AG10803 (cell line): ENCODE measurements at regions not wholly inside any gene's neighbourhood (a gene's known extent, or its start where the extent isn't known, plus 50 kb on each side); places are given as distances from the start of the nearest gene placed in this dataset.
A peak's percentile ranks its signal among the peaks of the same experiment; 100 is the strongest.

Experiments used
- DNase-seq: peaks from one replicate; pipeline ENCODE4 v3.0.0; 2010; ENCODE audit warnings: low read depth
- H3K4me3 ChIP-seq: 2 replicates; pipeline ENCODE4 v1.5.1; 2011; ENCODE audit warnings: mild to moderate bottlenecking, low read length, control low read depth
- TF ChIP-seq, protein P1 (sequence below): conservative IDR thresholded peaks from 2 replicates; pipeline ENCODE4 v1.5.1; 2011; ENCODE audit warnings: mild to moderate bottlenecking, low read length, control low read depth, inconsistent platforms

DNA sequence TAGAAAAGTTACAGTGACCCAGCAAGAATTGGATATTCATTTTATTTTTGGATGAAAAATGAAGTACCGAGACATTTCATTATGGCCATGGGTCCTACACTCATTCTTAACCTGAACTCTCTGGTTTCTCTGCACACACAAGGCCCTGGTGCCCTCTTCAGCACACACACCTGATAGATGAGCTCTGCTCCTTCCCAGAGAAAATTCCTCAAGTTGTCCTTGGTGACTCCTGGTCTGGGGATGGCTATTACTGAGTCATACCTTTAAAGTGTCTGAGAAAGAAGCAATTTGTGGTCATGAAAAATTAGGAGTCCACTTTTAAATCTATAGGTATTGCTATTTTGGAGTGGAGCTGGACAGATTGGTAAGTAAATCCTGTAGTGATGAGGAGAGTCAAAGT lies 311.5 kb downstream of the CDH2 start:
- TF ChIP-seq, protein P1, sequence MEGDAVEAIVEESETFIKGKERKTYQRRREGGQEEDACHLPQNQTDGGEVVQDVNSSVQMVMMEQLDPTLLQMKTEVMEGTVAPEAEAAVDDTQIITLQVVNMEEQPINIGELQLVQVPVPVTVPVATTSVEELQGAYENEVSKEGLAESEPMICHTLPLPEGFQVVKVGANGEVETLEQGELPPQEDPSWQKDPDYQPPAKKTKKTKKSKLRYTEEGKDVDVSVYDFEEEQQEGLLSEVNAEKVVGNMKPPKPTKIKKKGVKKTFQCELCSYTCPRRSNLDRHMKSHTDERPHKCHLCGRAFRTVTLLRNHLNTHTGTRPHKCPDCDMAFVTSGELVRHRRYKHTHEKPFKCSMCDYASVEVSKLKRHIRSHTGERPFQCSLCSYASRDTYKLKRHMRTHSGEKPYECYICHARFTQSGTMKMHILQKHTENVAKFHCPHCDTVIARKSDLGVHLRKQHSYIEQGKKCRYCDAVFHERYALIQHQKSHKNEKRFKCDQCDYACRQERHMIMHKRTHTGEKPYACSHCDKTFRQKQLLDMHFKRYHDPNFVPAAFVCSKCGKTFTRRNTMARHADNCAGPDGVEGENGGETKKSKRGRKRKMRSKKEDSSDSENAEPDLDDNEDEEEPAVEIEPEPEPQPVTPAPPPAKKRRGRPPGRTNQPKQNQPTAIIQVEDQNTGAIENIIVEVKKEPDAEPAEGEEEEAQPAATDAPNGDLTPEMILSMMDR: no peak
- DNase-seq: no peak
- no peak overlapping the region for H3K4me3 ChIP-seq

DNA sequence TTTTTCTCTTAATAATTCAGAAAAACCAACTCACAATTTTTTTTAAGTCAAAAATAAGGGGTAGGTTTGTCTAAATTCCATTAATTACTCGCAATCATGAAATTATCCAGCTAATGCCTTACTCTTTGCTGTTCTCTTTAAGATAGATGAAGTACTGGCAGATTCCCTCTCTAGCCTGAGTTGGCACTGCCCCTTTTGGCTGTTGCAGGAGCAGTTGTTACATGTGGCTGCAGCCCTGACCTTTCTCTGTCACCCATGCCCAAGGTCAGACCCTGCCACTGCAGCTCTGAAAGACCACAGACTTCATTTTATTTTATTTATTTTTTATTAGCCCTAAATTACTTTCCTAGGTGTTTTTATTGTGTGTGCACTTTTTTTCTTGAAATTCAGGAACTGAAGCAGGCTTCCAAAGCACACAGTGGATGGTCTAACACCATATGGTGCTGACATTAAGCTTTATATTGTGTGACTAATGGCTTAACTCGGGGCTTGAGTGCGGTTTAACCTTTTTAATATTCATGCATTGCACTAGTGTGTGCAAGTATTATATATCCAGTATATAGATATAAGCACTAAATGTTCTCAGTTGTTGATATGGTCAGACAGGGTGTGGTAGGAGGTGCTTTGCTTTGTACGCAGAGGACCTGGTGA lies 313.0 kb downstream of the CDH2 start:
- H3K4me3 ChIP-seq: no peak overlapping the region
- no peak for DNase-seq
- TF ChIP-seq, protein P1: no peak

DNA sequence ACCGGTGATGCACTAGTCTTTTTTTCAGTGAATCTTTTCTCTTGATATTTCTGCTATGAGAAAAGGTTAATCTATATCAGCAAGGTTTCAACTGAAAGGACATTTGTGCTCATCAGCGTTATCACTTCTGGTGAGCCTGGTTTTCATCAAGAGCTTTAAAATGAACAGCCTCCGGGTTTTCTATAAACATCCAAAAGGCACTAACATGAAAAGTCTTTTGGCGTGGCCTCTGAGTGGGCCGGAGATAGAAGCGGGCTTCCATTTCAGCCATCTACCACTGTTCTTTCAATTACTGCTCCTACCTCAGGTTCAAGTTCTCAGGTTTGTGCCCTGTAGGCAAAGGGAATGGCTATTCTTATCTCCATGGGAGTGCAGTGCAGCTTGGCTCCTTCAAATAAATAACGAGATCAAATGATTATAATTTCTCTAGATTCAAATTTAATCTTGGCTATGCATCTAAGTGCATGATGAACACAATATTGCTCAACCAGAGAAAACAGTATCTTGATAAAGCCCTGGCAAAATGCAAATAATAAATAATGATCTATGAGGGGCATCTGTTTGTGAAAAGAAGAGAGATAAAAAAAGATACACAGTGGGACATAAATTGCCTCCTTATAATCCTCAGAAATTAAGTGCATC lies 314.8 kb downstream of the CDH2 start:
- DNase-seq: no peak
- H3K4me3 ChIP-seq: no peak overlapping the region
- TF ChIP-seq, protein P1: no peak

DNA sequence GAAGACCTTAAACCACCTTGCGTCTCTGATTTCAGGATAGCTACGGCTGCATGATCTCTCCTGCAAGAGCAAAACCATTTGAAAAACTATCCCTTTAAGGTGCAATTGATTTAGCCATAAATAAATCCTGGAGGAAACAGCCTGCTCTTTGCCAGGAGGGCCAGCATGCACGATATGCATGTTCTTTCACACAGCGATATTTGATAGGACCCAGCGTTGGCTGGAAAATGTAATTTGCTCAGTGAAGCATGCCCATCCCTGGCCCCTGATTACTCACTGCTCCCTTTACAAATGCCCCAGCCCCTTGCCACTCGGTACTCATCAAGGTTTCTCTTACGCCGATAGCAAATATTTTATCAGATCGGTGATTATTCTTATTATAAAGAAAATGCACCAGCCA lies 315.4 kb downstream of the CDH2 start:
- TF ChIP-seq, protein P1: no peak
- DNase-seq: no peak
- H3K4me3 ChIP-seq: no peak overlapping the region

DNA sequence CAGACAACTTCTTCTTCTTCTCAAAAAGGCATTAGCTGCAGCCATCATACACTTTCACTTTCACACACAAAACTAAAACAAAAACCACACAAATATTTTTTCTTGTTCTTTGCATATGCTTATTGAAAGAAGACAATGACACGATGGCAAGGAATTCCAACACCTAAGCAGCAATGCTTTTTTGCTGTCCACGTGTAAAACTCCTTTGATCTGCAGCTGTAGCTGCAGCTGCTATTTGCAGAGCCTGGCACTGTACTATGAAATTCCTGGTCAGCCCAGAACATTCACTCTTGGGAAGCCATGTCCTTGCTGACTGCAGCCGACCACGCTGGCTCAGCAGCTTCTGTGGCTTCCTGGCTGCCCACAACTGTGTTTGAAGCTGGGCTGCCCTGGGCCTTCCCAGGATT lies 316.2 kb downstream of the CDH2 start:
- DNase-seq: peak; percentile 65
- TF ChIP-seq, protein P1: no peak
- no peak overlapping the region for H3K4me3 ChIP-seq

DNA sequence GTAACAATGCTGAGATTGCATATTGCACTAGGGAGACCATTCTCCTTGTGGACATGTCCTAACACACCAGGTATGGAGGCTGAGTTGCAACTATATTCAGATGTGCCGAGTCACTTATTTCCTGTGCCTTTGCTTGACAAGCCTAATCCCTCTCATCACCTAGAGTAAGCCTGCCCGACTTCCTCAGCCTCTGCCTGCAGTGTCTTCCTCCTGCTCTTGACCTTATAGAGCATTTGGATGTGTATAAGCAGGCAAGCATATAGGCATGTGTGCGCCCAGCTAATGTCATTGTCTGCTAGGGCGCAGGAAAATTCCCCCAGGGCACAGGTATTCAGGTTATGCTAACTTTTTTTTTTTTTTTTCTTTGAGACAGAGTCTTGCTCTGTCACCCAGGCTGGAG lies 316.9 kb downstream of the CDH2 start:
- no peak overlapping the region for H3K4me3 ChIP-seq
- DNase-seq: no peak
- TF ChIP-seq, protein P1: no peak

DNA sequence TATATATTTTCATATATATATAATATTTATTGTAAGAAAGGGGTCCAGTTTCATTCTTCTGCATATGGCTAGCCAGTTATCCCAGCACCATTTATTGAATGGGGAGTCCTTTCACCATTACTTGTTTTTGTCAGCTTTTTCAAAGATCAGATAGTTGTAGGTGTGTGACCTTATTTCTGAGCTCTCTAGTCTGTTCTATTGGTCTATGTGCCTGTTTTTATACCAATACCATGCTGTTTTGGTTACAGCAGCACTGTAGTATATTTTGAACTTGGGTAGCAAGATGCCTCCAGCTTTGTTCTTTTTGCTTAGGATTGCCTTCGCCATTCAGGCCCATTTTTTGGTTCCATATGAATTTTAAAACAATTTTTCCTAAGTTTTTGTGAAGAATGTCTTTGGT lies 320.1 kb downstream of the CDH2 start:
- DNase-seq: no peak

More for the DNA sequence above, 320.1 kb downstream of the CDH2 start:
- H3K4me3 ChIP-seq: no peak overlapping the region
- TF ChIP-seq, protein P1: no peak
